HG03060 (cell line): ENCODE measurements at regions not wholly inside any gene's neighbourhood (a gene's known extent, or its start where the extent isn't known, plus 50 kb on each side); places are given as distances from the start of the nearest gene placed in this dataset.
"Not testable (repeated sequence)": the region's sequence is repeated elsewhere in the genome, so short reads cannot be mapped to it uniquely, and the experiment has no call there.

ENCODE experiments used
- ATAC-seq: cut with Tn5 transposase; IDR thresholded peaks from one replicate; pipeline ENCODE4 v1.9.1; 2021; ENCODE audit warnings: low read depth, moderate number of reproducible peaks; ENCODE audit not compliant: unreplicated experiment

DNA sequence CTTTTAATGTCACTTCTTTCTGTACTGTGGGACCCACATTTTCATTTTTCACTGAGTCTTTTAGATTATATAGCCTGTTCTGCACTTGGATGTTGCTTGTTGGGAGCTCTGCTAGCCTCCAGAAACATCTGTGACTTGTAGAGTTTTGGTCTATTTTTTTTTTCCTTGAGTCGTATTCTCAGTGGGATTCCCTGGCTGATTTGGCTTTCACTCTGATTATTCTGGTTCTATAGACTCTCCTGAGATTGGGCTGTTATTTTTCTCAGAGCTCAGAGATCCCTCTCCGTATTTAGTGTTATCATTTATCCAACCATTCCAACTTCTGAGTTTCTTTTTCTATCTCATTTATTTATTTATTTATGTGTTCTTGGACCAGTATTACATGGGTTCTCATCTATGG, 339.3 kb downstream of the FAM170A start:
- no peak for ATAC-seq

- not testable (repeated sequence) for ATAC-seq
Observed at GRCh38 chr5:119987077-119987476, 357.7 kb downstream of the FAM170A start.

GRCh38 chr5:119991625-119992024, 362.3 kb downstream of the FAM170A start:
- ATAC-seq: no peak

DNA sequence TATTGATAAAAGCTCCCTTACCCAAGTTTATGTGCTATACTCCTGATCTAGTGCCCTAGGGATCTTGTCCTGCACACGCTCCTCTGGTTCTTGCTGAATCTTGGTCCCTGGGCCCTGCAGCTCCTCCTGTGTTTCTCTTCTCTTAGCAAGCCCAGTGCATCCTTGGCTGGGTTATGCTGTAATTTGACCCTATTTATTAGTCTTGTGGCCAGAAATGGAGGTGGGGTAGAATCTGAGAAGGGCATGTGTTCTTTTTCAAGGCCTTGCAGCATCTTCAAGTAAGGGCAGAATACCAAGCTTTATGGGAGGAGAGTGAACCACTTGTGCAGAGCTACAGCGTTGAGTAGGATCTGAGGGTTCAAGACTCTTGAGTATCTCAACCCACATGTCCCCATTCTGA, 366.8 kb downstream of the FAM170A start:
- ATAC-seq: no peak

- ATAC-seq: no peak
Observed at GRCh38 chr5:120007598-120007997, 378.2 kb downstream of the FAM170A start.

DNA sequence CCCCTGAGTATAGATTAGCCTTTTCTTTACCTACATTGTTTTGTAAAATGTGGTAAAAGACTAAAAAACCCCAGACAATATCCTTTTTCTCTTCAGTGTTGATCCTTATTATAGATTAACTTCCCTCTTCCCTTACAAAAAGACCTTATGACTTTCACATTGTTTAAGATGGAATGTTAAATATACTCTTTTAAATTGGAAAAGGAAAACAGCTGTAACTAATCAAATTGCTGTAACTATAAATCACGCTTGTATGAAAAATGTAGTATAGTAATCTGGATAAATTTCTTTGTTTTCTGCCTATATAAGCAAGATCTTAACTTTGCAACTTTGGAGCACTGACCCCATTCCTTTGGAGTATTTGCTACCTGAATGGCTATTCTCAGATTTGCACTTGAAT, 383.1 kb downstream of the FAM170A start:
- ATAC-seq: no peak

GRCh38 chr5:120014535-120014934, 385.2 kb downstream of the FAM170A start:
- no peak for ATAC-seq

GRCh38 chr5:120016717-120017382, 387.5 kb downstream of the FAM170A start:
- no peak for ATAC-seq

DNA sequence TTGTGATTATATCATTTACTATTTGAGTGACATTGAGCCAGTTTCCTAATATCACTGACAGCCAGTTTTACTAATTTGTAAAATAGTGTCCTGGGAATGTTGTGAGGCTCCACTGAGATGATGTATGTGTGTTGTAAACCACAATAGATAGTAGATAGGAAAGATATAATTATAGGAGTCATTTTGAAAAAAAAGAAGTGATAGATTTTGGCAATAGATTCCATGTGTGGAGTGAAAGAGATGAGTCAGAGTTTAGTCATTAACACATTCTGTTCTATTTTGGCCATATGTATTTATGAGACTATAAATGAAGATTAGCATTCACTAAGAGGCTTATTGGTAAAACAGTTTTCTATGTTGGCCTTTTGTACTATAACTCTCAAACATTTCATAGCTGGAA, 388.2 kb downstream of the FAM170A start:
- ATAC-seq: no peak

GRCh38 chr5:120035181-120035580, 405.8 kb downstream of the FAM170A start:
- ATAC-seq: no peak

DNA sequence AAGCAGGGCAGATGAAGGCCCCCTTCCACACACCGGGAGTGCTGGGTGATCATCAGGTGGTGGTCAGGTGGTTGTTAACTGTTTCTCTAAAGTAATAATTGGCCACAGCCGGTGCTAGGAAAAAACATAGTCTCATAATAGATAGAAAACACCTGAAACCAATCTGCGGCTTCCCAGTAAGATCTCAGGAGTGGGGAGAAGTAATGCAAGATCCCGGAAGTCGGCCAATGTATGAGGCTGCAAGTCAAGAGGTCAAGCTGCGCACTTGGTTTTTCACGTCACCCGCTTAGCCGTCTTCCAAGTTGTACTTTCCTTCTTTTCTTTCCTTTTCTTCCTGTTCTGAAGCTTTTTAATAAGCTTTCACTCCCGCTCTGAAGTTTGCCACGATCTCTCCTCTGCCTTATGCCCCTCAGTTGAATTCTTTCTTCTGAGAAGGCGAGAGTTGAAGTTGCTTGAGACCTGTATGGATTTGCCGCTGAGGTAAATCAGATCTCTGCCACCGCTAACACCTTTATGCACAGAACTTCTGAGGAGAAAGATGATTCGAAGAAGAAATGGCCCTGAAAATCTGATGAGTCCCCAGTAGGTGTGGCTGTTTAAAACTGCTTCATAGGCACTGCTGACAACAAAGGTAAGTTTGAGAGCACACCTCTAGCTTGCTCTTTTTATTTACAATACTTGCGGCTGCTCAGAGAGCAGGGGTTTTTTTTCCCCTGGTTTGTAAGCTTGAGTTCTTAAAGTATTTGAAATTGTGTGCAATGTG, 406.6 kb downstream of the FAM170A start:
- no peak for ATAC-seq

- ATAC-seq: no peak
Observed at GRCh38 chr5:120037451-120037850, 408.1 kb downstream of the FAM170A start.

- no peak for ATAC-seq
Observed at GRCh38 chr5:120039111-120039510, 409.8 kb downstream of the FAM170A start.

DNA sequence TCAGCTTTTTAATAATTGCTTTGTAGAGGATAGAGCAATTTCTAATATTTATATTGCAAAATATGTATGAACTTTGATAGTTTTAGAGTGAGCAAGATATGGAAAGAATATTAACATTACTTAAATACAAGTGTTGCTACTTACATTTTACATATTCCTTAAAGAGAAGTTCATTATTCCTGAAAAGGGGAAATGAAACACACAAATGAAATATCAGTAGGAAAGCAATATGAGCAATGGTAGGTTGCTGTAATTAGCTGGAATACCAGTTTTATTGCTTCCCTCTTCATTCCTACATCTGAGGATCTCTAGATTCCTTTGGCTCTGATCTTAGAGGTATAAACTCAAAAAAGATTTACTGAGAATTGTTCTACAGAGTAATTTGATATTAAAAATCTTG, 414.1 kb downstream of the FAM170A start:
- ATAC-seq: no peak

DNA sequence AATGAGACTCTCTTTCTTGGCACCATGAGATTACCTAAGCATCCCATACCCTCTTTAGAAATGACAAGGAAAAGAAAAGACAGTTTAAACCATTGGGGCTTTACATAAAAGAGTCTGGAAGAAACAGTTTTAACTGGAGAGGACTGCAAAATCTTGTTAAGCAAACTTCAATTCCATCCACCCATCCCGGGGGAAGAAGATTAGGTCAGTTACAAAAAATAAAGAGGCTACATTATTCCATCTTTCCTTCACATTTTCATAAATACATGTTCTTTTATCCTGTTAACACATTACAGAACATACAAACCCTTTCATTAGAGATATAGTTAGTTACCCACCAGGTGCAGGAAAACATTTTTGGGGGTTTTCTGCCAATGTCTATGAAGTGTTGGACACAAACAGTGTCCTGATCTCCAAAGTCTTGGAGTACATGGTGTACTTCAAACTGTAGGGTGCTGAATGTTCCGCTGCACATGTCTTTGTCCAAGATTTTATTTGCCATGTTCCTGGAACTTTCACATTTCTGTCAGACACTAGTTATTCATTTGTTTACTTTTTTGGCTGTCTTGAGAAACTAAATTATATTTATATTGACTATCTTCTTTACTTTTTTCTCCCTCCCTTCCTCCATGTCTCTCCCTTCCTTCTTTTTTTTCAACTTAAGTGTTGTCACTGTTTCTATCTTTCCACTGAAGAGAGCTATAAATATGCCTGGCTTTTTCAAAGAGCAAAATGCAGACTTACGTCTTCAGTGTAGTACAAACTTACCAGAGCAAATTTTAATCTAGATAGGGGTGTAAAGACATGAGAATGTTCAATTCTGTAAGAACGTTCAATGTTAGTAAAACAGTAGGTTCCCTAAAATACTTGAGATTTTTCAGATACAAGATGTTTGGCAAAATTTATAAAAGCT, 410.9 kb upstream of the PRR16 start:
- ATAC-seq: no peak

DNA sequence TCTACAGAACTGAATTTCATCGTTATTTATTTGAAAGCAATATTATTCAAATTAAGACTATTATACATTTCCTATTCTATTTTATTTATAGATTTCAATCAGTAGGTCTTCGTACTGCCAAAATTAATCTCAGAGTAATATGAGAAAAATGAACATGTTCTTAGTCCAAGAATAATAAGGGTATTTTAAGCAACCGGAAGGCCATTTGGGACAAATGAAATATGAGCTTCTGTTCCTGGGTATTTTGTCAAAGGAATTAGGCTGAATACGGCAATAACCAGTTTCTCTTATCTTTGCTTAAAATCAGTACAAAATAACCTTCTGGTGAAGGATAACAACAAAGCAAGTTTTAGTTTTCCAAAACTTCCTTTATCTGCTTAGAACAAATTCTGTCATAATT, 410.3 kb upstream of the PRR16 start:
- ATAC-seq: no peak

GRCh38 chr5:120055858-120056257, 408.2 kb upstream of the PRR16 start:
- no peak for ATAC-seq

- no peak for ATAC-seq
Observed at GRCh38 chr5:120062515-120062917, 401.6 kb upstream of the PRR16 start.

- no peak for ATAC-seq
Observed at GRCh38 chr5:120072068-120072761, 391.9 kb upstream of the PRR16 start.

DNA sequence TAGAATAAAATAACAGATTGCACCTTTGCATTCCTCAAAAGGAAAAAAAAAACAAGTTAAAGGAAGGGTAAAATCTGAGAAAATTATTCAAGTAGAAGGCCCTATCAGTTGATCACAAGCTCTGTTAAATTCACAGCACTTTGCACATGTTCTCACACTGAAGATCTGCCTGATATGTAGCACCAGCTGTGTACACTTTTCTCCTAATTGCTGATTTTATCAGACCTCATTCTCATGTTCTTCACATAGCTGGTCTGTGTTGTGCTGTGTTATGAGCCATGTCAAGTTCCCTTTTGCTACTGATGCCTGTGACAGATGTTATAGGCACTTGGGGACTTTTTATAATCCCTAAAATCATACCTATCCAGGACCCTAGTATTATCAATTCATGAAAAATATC, 390.4 kb upstream of the PRR16 start:
- no peak for ATAC-seq

DNA sequence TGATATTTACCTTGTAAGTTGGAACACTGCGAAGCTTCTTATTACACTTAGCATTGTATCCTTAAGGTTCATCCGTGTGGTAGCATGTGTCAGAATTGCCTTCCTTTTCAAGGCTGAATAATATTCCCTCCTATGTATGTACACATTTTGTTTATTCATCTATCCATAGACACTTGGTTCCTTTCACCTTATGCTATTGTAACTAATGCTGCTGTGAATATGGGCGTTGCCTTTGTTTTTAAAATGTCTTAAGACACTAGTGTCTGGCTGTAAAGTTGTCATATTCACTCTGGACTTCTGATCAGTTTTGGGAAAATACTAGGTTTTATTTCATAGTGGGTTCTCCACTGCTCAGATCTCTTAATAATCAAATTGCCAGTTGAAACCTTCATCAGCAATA, 383.3 kb upstream of the PRR16 start:
- no peak for ATAC-seq
